OCI-LY7 (cell line): ENCODE measurements at regions not wholly inside any gene's neighbourhood (a gene's known extent, or its start where the extent isn't known, plus 50 kb on each side); places are given as distances from the start of the nearest gene placed in this dataset.

Experiments used
- EZH2phosphoT487 ChIP-seq: fragments of 200-600 bp; sonication (generic); IDR thresholded peaks from 2 replicates; pipeline ENCODE4 v1.6.1; 2018; ENCODE audit warnings: low read depth, borderline replicate concordance, mild to moderate bottlenecking, mixed run types, antibody characterized with exemption, low read length, moderate library complexity, mixed read lengths
- TF ChIP-seq, protein P1 (sequence below): fragments of 200-600 bp; sonication (generic); conservative IDR thresholded peaks from 2 replicates; pipeline ENCODE4 v1.5.1; 2014; ENCODE audit warnings: mild to moderate bottlenecking, antibody characterized with exemption, low read length, moderate library complexity, mixed read lengths

DNA sequence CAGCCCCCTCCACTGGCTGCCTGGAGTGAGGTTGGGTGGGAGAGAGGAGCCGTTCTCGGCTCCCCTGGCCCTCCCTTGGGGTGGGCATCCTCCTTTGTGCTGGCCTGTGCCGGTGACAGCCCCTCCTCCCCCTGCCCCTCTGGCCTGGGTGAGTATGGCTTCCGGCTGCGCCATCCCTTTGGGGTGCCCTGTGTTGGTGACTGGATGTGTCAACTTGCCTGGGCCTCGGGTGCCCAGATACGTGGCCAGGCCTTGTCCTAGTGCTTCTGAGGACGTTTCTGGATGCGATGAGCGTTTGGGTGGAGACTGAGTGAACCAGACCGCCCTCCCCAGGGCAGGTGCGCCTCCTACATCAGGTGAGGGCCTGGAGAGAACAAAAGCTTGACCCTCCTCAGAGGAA is 59.7 kb downstream of the PLXNA1 start:
- TF ChIP-seq, protein P1, sequence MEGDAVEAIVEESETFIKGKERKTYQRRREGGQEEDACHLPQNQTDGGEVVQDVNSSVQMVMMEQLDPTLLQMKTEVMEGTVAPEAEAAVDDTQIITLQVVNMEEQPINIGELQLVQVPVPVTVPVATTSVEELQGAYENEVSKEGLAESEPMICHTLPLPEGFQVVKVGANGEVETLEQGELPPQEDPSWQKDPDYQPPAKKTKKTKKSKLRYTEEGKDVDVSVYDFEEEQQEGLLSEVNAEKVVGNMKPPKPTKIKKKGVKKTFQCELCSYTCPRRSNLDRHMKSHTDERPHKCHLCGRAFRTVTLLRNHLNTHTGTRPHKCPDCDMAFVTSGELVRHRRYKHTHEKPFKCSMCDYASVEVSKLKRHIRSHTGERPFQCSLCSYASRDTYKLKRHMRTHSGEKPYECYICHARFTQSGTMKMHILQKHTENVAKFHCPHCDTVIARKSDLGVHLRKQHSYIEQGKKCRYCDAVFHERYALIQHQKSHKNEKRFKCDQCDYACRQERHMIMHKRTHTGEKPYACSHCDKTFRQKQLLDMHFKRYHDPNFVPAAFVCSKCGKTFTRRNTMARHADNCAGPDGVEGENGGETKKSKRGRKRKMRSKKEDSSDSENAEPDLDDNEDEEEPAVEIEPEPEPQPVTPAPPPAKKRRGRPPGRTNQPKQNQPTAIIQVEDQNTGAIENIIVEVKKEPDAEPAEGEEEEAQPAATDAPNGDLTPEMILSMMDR, result no peak
- TF ChIP-seq EZH2phosphoT487, result no peak
